ENCODE measurements at regions not wholly inside any gene's neighbourhood (a gene's known extent, or its start where the extent isn't known, plus 50 kb on each side); places are given as distances from the start of the nearest gene placed in this dataset.

DNA sequence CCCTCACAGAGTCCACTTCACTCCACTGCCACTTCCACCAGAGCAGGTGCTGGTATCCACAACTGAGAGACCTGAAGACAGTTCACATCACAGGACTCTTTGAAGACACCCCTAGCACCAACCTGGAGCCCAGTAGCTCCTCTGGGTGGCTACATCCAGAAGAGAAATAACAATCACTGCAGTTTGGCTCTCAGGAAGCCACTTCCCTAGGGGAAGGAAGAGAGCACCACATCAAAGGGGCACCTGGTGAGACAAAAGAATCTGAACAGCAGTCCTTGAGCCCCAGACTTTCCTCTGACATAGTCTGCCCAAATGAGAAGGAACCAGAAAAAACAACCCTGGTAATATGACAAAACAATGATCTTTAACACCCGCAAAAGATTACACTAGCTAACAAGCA is 113.2 kb downstream of the TENT5C start:
- H3K27me3 ChIP-seq (replicated peaks; ENCODE audit: control insufficient read depth, insufficient read depth, low read length) = no peaks in the 10 kb centered on the region
- H3K4me3 ChIP-seq (replicated peaks; ENCODE audit: low read depth, low read length) = no peak overlapping the region
- H3K36me3 ChIP-seq (ENCODE audit: control insufficient read depth, insufficient read depth, low read length) = no peaks in the 10 kb centered on the region
- no peak for DNase-seq (ENCODE audit: extremely low read depth, insufficient read length)
- TF ChIP-seq, protein P1, sequence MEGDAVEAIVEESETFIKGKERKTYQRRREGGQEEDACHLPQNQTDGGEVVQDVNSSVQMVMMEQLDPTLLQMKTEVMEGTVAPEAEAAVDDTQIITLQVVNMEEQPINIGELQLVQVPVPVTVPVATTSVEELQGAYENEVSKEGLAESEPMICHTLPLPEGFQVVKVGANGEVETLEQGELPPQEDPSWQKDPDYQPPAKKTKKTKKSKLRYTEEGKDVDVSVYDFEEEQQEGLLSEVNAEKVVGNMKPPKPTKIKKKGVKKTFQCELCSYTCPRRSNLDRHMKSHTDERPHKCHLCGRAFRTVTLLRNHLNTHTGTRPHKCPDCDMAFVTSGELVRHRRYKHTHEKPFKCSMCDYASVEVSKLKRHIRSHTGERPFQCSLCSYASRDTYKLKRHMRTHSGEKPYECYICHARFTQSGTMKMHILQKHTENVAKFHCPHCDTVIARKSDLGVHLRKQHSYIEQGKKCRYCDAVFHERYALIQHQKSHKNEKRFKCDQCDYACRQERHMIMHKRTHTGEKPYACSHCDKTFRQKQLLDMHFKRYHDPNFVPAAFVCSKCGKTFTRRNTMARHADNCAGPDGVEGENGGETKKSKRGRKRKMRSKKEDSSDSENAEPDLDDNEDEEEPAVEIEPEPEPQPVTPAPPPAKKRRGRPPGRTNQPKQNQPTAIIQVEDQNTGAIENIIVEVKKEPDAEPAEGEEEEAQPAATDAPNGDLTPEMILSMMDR (IDR thresholded peaks at IDR 0.05; ENCODE audit: insufficient read depth, low read length, poor library complexity, severe bottlenecking) = no peak

DNA sequence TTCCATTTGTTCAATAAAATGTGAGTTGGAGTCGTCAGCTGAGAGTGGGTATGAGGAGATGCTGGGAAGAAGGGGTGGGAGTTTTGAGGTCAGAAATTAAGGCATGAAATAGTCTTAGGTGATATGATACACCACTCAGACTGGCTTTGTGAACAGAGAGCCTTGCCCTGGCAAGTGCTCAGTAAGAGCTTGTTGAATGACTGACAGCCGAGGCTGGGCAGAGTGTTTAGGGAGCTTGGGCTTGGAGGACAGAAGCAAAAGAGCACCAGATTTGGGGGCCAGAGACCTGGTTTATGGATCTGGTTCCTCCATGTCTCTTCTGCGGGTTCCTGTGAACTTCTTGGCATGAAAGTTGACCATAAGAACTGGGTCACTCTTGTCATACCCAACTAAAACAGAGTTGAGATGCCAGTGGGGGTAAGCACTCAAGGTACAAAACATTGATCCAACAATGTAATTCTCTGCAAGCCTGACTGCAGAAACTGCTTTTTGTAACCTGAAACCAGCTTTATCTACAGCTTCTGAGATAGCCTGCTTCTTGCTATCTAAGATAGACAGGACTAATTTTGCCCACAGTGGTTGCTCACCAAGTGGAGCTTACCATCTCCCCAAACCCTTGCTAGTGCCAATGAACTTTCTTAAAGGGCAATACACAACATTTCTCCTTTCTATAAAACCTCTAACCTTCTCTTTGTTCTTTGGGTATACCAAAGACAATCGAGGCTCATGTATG is 126.4 kb downstream of the TENT5C start:
- DNase-seq (ENCODE audit: extremely low read depth, insufficient read length) = no peak
- Histone ChIP-seq H3K27me3 (replicated peaks; ENCODE audit: control insufficient read depth, insufficient read depth, low read length) (no peaks in the 10 kb centered on the region; the same call in 1 of the 2 replicates), H3K4me3 (replicated peaks; ENCODE audit: low read depth, low read length) (no peak overlapping the region), H3K36me3 (ENCODE audit: control insufficient read depth, insufficient read depth, low read length) (no peaks in the 10 kb centered on the region)
- TF ChIP-seq, protein P1 (IDR thresholded peaks at IDR 0.05; ENCODE audit: insufficient read depth, low read length, poor library complexity, severe bottlenecking) = no peak

DNA sequence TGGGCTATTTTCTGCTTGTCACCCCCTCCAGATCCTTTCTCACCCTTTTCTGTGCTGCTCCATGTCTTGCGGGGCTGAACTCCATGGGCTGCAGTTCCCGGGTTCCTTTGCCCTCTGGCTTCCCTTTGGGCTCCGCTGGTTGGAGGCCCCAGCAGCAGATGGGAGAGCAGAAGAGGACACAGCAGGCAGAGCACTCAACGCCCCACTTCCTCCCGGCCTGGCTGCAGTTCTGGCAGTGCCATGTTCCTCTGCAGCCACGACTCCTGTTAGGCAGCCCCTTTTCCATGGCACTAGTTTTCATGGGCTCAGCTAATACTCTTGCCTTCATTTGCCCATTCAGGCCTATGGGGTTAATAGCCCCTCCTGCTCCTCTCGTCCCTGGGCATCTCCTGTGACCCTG is 127.1 kb downstream of the TENT5C start:
- no peak for DNase-seq (ENCODE audit: extremely low read depth, insufficient read length)
- Histone ChIP-seq H3K36me3 (ENCODE audit: control insufficient read depth, insufficient read depth, low read length) (no peaks in the 10 kb centered on the region), H3K4me3 (replicated peaks; ENCODE audit: low read depth, low read length) (no peak overlapping the region), H3K27me3 (replicated peaks; ENCODE audit: control insufficient read depth, insufficient read depth, low read length) (no peaks in the 10 kb centered on the region; the same call in 1 of the 2 replicates)
- TF ChIP-seq, protein P1 (IDR thresholded peaks at IDR 0.05; ENCODE audit: insufficient read depth, low read length, poor library complexity, severe bottlenecking) = no peak

DNA sequence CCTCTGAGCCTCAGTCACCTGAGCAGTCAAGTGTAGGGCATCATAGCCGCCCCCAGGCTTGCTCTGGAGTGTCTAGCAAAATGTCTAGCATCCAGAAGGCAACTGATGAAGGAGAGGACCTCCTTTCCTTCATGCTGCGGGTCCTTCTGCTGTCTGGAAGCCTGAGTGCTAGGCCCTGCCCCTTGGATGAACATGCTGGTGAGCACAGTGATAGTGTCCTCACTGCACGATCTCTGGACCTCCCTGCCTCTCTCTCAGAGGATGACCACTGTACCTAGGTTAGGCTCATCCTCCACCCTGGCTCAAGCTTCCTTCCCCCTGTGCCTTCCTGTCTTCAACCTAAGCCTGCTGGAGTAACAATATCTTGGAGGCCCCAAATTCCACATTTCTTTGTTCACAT is 128.6 kb downstream of the TENT5C start:
- no peaks in the 10 kb centered on the region; the same call in 1 of the 2 replicates for H3K27me3 ChIP-seq (replicated peaks; ENCODE audit: control insufficient read depth, insufficient read depth, low read length)
- H3K36me3 ChIP-seq (ENCODE audit: control insufficient read depth, insufficient read depth, low read length) = no peaks in the 10 kb centered on the region
- DNase-seq (ENCODE audit: extremely low read depth, insufficient read length) = no peak
- TF ChIP-seq, protein P1 (IDR thresholded peaks at IDR 0.05; ENCODE audit: insufficient read depth, low read length, poor library complexity, severe bottlenecking) = no peak
- no peak overlapping the region for H3K4me3 ChIP-seq (replicated peaks; ENCODE audit: low read depth, low read length)

DNA sequence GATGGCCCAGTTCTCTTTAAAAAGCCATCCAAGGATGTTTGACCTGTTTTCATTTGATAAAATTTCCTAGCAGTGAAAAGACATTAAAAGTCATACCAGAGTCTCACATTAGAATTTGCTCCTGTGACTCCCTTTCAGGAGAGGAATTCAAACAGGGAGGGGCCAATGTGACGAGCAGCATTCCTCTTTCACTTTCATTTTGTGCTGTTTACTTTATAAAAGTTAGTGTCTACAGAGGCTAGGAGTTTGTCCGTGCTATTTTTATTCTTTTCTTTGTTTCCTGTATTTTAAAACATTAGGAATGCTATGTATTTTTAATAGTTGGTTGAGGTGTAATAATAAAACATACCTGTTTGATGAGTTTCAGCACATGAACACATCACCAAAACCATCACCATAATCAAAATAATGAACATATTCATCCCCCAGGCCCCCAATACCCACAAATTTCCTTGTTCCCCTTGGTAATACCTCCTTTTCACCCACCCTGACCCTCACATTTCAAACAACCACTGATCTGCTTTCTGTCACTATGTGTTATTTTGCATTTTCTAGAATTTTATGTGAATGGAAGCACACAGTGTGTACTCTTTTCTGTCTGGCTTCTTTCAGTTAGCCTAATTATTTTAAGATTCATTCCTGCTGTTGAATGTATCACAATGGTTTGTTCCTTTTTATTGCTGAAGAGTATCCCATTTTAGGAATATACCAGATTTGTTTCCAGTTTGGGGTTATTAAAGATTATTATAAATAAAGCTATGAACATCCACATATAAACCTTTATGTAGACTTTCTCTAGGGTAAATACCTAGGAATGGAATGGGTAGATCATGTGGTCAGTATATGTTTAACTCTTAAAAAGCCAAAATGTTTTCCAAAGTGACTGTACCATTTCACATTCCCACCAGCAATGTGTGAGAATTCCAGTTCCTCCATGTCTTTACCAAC is 129.5 kb downstream of the TENT5C start:
- Histone ChIP-seq H3K36me3 (ENCODE audit: control insufficient read depth, insufficient read depth, low read length) (no peaks in the 10 kb centered on the region), H3K27me3 (replicated peaks; ENCODE audit: control insufficient read depth, insufficient read depth, low read length) (no peaks in the 10 kb centered on the region; the same call in 1 of the 2 replicates), H3K4me3 (replicated peaks; ENCODE audit: low read depth, low read length) (peak overlapping the region; percentile 23)
- TF ChIP-seq, protein P1 (IDR thresholded peaks at IDR 0.05; ENCODE audit: insufficient read depth, low read length, poor library complexity, severe bottlenecking) = no peak
- DNase-seq (ENCODE audit: extremely low read depth, insufficient read length) = no peak
